Stimulated activated CD4-positive, alpha-beta T cell treated with anti-CD3 and anti-CD28 coated beads, Interleukin-12 subunit alpha, Interleukin-12 subunit beta, amount 100 ng/mL, for 4 hours (primary cell): ENCODE measurements at regions not wholly inside any gene's neighbourhood (a gene's known extent, or its start where the extent isn't known, plus 50 kb on each side); places are given as distances from the start of the nearest gene placed in this dataset.

Source experiments
- DNase-seq: peaks from one replicate; pipeline ENCODE4 v3.0.0-alpha.2; 2020

GRCh38 chr14:55948399-55948798, 169.8 kb upstream of the PELI2 start:
- DNase-seq, result no peak

GRCh38 chr14:55949708-55950107, 168.5 kb upstream of the PELI2 start:
- DNase-seq, result no peak

- DNase-seq, result no peak
Observed at GRCh38 chr14:55950135-55950534, 168.1 kb upstream of the PELI2 start.

- no peak for DNase-seq
Observed at GRCh38 chr14:55951341-55952206, 166.6 kb upstream of the PELI2 start.

GRCh38 chr14:55954108-55954507, 164.1 kb upstream of the PELI2 start:
- DNase-seq, result no peak

- no peak for DNase-seq
Observed at GRCh38 chr14:55955175-55955574, 163.0 kb upstream of the PELI2 start.

GRCh38 chr14:55957950-55958349, 160.3 kb upstream of the PELI2 start:
- no peak for DNase-seq

GRCh38 chr14:55963295-55963694, 154.9 kb upstream of the PELI2 start:
- no peak for DNase-seq

- DNase-seq, result no peak
Observed at GRCh38 chr14:55964091-55964490, 154.1 kb upstream of the PELI2 start.

- DNase-seq, result no peak
Observed at GRCh38 chr14:55964821-55965220, 153.4 kb upstream of the PELI2 start.

GRCh38 chr14:55965851-55966250, 152.4 kb upstream of the PELI2 start:
- no peak for DNase-seq

- no peak for DNase-seq
Observed at GRCh38 chr14:55968741-55969140, 149.5 kb upstream of the PELI2 start.

- no peak for DNase-seq
Observed at GRCh38 chr14:55973285-55973800, 144.9 kb upstream of the PELI2 start.

GRCh38 chr14:55973911-55974630, 144.1 kb upstream of the PELI2 start:
- DNase-seq, result no peak

GRCh38 chr14:55975281-55975910, 142.8 kb upstream of the PELI2 start:
- no peak for DNase-seq

- DNase-seq, result no peak
Observed at GRCh38 chr14:55976219-55976618, 142.0 kb upstream of the PELI2 start.

GRCh38 chr14:55976655-55977054, 141.6 kb upstream of the PELI2 start:
- no peak for DNase-seq

- DNase-seq, result no peak
Observed at GRCh38 chr14:55977392-55978150, 140.6 kb upstream of the PELI2 start.

- no peak for DNase-seq
Observed at GRCh38 chr14:55979096-55979495, 139.1 kb upstream of the PELI2 start.

- DNase-seq, result no peak
Observed at GRCh38 chr14:55979781-55980180, 138.4 kb upstream of the PELI2 start.

- DNase-seq, result no peak
Observed at GRCh38 chr14:55980970-55981369, 137.2 kb upstream of the PELI2 start.

GRCh38 chr14:55986069-55986468, 132.1 kb upstream of the PELI2 start:
- no peak for DNase-seq

GRCh38 chr14:56000846-56001245, 117.4 kb upstream of the PELI2 start:
- no peak for DNase-seq
